ENCODE measurements at regions not wholly inside any gene's neighbourhood (a gene's known extent, or its start where the extent isn't known, plus 50 kb on each side); places are given as distances from the start of the nearest gene placed in this dataset.

- peak; percentile 34 for DNase-seq (ENCODE audit: low spot score)
- peak; percentile 18 for TF ChIP-seq CTCF (conservative IDR thresholded peaks at IDR 0.05; ENCODE audit: low read depth)
Measured at GRCh38 chr1:47709019-47709871, 271.4 kb downstream of the FOXD2 start.

GRCh38 chr1:47709872-47710231 is 272.0 kb downstream of the FOXD2 start:
- DNase-seq (ENCODE audit: low spot score), result no peak
- CTCF ChIA-PET, result interaction anchor here (0.5 to 4.9 kb wide), 24 partner anchors 10 to 1014 kb away, joined by 3 to 56 read pairs (median 4); partner anchors contain the start of gene FOXD2
- no peak for TF ChIP-seq CTCF (conservative IDR thresholded peaks at IDR 0.05; ENCODE audit: low read depth)
- no peak overlapping the region for H3K27ac ChIP-seq
- POLR2A ChIA-PET (ENCODE audit: low non-redundant PET), result no interaction called here

More at GRCh38 chr1:47709019-47709871, 271.4 kb downstream of the FOXD2 start:
- no peak overlapping the region for H3K27ac ChIP-seq
- CTCF ChIA-PET, result interaction anchor here (0.6 to 4.9 kb wide), 8 partner anchors 11 to 320 kb away, joined by 3 to 56 read pairs (median 5); partner anchors contain the start of gene FOXD2
- POLR2A ChIA-PET (ENCODE audit: low non-redundant PET), result no interaction called here

- no peak overlapping the region for H3K27ac ChIP-seq
- ChIA-PET POLR2A (ENCODE audit: low non-redundant PET) (no interaction called here), CTCF (interaction anchor here (0.5 to 4.9 kb wide), 34 partner anchors 10 to 1015 kb away, joined by 3 to 56 read pairs (median 3); partner anchors contain the start of gene FOXD2)
- peak; percentile 96 for TF ChIP-seq CTCF (conservative IDR thresholded peaks at IDR 0.05; ENCODE audit: low read depth)
- peak; percentile 88 for DNase-seq (ENCODE audit: low spot score)
Measured at GRCh38 chr1:47710329-47711071, 272.7 kb downstream of the FOXD2 start.

Data from RWPE1 (cell line).